Hematopoietic multipotent progenitor cell treated with erythropoietin and hydrocortisone succinate and interleukin-3 and kit ligand, for 6 days (in vitro differentiated cells): ENCODE measurements at regions not wholly inside any gene's neighbourhood (a gene's known extent, or its start where the extent isn't known, plus 50 kb on each side); places are given as distances from the start of the nearest gene placed in this dataset.

Source experiments
- DNase-seq: peaks from one replicate; pipeline ENCODE4 v3.0.0-alpha.2; 2015

DNA sequence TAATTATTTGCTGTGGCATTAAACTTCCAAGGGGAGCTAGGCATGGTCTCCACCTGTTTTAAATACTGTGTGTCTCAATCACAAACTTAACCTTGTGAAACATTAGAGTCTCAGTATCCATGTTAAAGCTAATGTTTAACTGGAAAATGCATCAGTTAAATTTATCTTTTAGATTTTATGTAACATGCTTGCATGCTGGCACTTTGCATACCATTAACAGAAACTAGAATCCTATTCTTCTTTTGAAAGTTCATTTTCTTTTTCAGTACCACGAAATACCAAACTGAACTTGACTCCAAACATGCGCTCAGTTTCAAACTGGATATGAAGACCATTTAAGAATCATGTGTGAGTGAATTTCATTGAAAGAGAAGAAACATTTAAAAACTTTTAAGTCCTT is 328.9 kb upstream of the SLC10A2 start:
- no peak for DNase-seq

DNA sequence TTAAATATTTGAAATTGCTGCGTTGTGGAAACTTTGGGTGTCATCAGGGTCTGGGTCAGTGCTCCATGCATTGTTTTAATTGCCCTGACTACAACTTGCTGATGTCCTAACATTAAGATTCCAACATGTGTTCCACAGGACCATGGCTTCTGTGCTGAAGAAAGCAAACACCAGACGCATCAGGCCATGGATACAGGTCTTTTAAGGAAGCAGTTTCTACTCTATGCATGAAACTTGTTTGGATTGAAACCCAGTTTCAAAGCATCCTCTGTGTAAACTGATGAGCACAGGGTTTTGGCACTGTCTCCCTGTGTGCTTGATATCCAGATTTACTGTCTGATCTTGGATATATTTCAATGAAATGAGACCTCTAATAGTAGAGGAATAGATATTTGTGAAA is 328.4 kb upstream of the SLC10A2 start:
- DNase-seq = no peak

DNA sequence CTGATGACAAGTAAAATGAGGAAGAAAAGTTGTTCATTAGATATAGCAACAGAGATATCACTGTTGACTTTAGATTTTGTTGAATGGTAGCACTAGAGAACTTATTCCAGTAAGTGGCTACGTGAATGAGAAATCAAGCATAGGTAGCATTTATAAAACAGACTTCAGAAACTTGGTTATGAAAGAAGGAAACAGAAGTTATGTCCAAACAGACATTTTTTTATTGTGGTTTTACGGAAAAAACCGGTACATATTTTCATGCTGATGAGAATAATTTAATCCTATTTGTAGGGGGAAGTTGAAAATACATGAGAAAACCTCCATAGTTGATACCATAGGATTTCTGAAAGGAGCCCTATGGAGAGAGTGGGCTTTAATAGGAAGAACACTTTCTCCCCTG is 325.7 kb upstream of the SLC10A2 start:
- no peak for DNase-seq

DNA sequence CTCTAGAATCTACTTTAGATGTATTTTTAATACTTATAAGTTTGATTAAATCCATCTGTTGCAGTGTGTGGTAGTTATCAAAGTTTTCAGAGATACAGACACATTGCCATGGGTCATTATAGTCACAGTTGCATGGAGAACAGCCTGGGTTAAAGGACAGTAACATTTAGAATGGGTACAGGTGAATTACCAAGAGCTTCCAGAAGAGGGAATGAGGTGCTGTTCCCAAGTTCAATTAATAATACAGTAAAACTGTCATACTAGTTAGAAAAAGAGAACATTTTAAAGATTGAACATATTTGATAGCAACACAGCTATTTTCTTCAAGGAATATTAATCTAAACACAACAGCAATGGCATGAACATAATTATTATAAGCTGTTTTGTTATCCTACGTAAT is 322.6 kb upstream of the SLC10A2 start:
- DNase-seq = no peak

DNA sequence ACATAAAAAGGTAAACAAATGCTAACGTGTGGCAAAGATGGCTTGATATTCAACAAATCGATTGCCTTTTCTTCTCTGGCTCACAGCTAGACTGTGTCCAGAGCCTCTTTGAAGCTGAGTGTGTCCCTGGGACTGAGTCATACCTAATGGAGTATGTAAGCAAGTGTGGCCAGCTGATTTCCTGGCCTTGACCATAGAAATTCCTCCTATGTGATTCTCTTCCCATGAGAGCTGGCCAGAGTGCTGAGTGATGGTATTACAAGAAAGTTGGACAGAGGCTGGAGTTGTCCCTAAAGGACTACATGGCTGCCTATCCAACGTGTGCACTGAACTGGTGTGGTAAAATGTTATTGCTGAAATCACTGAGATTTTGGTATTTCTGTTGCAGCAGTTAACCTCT is 320.1 kb upstream of the SLC10A2 start:
- DNase-seq = no peak

DNA sequence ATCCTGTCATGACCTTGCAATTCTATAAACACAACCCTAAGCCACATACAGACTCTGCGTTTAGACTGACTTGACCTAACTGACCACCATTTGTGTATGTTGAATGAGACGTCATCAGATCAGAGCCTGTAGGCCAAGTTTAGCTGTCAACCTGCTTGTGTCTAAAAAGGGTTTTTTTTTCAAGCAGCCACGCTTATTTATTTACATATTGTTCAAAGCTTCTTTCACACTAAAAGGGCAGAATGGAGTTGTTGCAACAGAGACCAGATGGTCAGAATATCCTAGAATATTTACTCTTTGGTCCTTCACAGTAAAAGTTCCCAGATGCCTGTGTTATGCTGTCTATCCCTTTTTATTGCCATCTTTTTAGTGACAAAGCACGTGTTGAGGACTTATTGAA is 307.7 kb upstream of the SLC10A2 start:
- no peak for DNase-seq

DNA sequence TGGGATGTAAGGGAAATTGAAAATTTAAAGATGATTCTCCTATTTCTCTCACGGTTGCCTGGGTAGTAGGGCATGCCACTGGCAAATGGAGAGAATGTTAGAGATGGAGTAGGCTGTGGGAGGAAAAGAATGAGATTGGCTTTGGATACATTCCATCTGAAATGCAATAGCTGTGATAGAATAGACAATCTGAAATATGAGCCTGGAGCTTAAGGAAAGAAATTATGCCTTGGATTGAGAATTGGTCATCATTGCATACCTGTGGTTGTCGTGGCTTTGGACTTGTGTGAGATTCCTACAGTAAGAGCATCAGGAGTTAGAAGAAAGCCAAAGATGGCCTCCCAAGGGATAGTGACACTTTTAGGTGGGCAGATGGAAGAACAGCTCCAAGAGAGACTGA is 305.1 kb upstream of the SLC10A2 start:
- DNase-seq = no peak

DNA sequence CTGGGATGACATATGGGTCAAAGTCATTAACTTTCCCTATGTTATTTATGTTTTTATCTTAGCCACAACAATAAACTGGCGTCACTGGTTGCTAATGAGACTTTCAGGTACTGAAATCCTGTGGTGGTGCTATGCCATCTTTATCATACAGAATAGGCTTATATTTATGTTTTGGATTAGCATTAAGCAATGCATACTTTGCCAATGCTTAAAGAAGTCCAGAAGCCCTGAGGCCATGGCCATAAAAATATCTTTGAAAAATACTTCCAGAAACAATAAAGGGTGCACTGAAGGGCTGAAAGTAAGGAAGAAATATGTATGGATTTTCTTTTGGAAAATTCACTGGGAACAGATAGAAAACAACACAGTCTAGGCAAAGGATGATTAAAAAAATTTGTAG is 304.6 kb upstream of the SLC10A2 start:
- no peak for DNase-seq

DNA sequence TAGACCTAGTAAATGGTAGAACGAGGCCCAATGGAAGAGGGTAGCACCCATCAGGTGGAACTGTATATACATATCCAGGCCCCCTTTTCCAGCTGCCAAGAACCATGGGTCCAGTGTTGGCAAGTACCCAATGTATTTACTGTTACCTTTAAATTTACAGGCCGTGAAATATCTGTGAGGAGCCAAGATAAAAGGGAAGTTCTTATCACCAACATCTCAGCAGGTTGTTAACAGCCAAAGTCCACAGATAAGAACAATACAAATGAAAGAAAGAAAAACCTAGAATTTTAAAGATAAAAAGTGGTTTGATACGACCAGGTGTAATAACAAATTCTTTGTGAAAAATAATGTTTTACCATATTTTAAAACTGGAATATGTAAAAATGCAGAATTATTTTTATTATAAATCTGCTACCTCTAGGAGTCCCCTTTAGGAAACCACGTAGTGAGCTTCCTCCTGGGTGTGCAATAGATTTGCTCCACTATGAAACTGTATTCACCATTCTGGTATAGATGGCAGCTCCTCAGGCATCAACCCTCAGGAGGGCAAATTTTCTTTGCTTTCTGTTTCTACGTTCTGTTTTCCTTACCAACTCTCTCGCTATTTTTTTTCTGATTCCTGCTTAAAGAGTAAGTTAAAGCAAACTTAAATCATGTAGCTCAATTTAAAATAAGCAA is 292.2 kb upstream of the SLC10A2 start:
- DNase-seq = no peak

DNA sequence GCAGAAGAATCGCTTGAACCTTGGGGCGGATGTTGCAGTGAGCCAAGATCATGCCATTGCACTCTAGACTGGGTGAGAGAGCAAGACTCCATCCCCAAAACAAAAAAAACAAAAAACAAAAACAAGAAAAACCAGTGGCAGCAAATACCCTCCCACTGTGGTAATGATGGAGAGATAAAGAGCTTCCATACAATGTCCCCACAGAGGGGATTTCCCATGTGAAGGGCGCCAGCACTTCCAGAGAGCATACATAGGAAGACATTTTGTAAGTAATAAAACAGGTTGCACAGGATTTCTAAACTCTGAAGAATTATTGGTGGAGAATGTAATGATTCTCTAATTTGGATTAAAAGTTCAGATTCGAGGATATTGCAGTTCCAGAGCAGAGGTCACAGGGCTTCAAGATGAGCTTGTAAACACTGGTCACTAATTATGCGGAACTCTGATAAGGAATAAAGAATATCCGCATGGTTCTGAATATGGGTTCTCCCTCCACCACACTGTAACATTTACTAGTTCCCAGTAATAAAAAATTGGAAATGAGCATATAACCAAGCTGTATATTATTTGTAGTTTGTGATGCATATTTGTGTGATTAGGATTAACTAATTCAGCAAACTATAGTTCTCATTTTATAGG is 290.1 kb upstream of the SLC10A2 start:
- no peak for DNase-seq

DNA sequence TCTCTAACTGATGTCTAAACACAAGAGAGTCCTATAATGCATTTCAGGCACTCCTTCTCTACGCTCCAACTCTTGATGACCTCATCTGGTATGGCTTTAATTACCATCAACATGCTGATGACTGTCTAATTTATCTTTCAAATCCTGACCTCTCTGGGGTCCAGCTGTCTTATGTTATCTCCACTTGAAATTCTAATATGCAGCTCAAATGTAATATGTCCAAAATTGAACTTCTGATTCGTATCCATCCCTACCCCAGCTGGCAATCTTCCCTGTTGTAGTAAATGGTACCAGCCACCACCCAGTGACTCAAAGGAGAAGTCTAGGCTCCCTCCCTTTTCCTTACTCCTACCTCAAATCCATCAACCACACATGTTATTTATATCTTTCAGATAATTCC is 288.0 kb upstream of the SLC10A2 start:
- DNase-seq = no peak

DNA sequence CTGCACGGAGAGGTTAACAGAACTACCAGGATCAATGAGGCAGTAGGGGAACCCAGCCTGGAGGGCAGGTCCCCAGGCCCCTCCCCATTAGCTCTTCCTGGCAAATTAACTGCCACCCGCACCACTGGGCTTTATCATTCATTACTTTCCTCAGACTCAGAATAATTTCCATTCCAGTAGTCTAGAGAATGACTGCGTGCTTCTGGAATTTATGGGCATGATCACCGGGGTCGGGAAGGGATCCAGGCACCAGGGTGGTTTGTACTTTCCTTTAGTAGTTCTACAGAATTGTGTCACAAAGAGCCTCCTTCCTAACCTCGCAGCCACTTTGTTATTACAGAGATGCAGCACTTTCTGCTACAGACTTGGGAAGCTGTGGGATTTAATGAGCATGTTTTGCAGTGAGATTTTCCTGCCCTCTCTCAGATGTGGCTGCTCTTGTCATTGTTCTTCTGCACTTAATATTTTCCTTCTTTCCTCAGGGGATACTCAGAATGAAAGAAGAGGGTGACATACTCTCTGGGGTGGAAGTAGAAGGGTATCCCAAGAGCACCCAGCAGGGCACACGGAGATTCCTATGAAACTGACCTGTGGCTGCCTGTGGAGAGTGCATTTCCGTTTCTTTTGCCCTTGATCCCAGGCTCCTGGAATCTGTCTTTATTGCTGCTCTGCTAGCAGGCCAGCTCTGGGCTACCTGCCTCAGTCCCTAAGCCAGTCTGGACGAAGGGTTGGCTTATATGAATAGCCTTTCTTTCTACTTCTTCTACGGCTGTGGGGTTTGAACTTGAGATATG is 285.0 kb upstream of the SLC10A2 start:
- DNase-seq = no peak

DNA sequence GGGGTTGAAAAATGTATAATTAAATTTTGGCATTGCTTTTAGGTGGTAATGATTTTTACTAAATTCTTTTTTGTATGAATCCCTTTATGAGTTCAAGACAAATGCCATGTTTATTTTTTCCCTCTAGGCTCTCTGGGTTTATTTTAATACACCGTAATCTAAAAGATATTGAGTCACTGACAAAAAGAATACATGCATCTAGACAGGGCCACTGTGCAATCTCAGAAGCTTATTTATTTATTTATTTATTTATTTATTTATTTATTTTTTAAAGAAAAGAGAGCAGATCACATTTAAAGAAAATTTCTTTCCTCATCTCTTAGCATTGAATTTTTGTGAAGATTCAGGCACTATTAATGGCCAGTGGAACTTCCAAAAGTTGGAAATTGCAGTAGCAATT is 283.9 kb upstream of the SLC10A2 start:
- no peak for DNase-seq

DNA sequence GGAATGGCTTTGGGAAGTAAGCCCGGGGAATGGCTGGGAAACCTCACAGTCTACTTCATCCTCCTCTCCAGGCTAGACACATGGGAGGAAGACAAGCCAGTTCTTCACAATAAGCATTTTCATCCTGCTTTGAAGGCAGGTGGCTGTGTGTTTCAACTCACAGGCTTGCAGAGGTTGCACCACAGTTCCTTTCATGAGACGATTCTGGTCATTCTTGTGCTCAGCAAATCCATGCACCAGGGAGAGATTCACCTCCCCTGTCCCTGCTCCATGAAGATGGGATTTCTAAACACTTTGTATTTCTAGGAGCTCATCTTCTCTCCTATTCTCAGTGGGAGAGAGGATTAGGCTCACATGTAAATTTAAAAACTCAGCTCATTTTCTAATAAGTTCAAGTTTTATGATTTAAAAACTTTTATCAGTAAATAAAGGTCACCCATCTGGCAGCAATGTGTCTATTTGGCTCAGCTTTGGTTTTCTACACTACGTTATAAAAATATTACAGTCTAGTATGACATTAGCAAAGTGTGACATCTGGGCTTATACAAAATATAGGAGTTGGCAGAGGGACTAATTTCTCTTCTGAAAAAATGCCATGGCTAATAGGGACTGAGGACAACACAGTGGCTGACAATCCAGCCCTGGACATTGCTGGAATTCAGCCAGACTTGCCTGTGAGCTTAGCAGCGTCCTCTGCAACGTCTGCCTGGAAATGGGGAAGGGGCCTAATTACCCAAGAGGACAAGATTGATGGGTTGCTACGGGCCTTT is 283.2 kb upstream of the SLC10A2 start:
- no peak for DNase-seq

DNA sequence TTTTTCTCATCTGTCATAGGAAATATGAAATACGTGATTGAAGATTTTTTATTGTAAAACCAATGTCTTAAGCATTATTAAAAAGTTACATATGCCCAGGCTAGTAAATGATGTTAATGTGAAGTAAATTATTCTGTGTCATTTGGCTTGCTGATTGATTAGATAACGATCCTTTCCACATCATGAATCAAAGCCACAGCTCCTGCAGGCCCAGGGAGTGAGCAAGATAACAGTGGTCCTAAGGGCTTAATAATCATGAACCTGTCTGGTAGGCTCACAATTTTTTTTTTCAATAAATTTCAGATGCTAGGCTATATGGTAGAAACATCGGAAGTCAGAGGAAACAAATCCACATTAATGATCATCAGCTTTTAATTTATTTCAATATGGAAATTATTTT is 269.0 kb upstream of the SLC10A2 start:
- no peak for DNase-seq

DNA sequence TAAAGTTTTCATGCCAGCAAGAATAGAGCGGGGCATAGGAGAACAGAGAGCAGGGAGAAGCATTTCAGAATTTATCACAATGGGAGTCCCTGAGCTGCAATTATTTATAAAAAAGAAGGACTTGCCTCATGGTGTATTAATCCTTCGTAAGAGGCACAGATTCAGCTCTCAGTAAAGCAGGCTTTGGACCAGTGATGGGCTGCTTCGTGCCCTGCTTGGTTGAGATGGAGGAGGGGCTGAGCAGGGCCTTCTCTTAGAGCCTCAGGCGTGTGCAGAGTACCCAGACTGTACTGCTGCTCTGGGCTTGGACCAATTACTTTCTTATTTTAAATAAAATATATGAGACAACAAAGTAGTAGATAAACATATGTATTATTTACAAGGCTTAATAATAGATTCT is 265.7 kb upstream of the SLC10A2 start:
- no peak for DNase-seq

DNA sequence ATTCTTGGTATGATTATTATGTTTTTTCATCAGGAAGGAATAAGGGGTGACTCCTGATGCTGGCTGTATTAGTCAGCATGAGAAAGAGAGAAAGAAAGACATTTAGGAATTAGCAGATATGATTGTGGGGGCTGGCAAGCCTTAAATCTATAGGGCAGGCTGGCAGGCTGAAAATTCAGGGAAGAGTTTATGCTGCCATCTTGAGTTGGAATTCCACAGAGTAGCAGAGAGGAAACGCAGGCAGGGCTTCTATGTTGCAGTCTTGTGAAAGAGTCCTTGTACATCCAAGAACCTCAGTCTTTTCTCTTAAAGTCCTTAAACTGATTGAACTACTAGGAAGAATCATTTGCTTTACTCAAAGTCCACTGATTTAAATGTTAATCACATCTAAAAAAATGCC is 262.7 kb upstream of the SLC10A2 start:
- DNase-seq = no peak

DNA sequence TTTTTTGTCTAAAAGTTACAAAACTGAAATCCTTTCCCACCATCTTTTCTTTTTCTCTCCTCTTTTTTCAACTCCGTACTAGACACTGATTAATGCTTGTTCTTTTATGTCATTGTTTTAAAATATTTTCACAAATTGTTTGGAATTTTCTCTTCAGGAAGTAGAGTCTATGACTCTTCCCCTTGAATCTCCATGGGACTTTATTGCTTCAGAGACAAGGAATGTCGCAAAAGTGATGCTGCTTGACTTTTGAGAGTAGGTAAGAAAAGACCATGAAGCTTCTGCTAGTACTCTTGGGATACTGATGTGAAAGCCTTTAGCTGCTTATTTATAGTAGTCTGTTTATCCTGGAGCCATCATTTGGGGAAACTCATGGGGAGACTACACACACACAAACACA is 260.1 kb upstream of the SLC10A2 start:
- no peak for DNase-seq

DNA sequence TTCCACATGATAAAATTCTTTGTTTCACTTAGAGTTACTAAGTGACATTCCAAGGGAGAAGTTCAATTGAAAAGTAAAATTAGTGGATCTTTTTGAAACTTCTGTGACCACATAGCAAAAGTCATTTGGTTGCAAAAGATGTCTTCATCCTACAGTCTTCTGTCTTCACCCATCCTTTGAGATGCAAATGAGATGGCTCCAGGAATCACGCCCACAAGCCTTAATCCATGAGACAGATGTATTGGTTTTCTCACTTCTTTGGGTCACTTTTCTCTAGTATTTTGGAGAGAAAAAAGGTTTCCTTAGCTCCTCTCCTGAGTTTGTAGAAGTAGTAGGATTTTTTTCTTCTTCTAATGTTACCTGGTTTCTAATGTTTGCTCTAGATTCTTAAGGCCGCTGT is 259.5 kb upstream of the SLC10A2 start:
- DNase-seq = no peak

DNA sequence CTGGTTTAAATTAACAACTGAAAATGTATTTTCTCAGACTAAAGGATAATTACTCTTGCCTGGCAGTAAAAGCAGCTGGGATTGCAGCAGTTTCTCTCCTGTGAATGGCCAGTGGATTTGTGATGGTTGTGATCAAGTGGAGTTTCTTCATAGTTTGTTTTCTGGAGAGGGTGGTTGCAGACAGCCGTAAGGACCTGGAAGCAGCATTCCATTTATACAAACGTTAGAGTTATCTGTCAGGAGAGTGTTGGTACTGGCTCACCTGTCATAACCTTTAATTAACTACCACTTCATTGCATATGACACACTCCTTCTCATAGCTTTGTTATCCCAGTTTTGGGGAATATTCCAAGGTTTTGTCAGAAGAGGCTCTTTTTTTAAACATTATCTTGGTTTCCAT is 258.4 kb upstream of the SLC10A2 start:
- DNase-seq = no peak

DNA sequence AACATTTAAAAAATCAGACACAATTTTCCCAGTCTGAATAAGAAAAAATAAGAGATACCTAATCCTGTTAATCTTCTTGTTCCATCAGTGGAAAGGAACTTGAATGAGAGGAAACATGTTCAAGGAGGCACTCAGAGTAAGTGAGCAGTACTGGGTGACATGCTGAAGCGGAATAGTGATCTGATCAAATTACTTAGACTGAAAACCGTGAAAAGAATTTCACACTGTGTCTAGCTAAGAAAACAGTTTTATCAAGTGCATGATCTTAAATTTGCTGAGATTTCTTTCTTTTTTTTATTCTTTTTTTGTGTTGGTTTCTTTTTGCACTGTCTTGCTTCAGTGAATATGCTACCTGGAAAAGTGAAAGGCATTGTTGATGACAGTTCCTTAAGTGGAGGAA is 249.5 kb upstream of the SLC10A2 start:
- DNase-seq = no peak

DNA sequence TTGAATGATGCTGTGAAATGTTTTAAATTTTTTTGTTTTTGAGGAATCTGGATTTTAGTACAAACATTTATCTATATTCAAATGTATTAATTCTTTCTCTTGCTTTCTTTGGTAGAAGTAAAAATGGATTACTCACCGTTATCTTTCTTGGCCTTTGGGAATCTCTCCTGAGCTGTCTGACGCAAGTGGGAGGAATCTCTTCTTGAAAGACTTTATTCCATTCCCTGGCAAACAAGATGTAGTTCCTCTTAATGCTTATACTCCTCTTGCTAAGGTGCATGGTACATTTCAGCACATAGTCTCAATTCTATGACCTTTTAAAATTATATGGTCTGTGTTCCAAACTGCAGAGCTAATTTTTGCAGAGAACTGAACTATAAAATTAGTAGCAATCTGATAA is 246.2 kb upstream of the SLC10A2 start:
- no peak for DNase-seq

DNA sequence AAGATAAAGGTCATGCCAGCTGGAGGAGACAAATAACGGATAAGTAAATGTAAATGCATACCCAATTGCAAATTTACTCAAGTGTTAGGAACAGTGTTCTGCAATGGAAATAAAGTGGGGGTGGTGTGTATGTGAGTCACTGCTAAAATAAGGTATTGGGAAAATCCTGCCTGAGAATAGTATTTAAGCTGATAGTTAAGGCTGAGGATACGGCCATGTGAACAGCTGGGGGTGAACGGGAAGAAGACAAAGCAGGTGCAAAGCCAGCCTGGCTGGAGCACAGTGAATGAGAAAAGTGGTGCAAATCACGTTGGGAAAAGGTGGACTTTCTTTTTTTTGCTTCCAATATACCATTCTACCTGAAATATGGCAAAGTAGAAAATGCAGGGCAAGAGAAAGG is 242.4 kb upstream of the SLC10A2 start:
- no peak for DNase-seq

DNA sequence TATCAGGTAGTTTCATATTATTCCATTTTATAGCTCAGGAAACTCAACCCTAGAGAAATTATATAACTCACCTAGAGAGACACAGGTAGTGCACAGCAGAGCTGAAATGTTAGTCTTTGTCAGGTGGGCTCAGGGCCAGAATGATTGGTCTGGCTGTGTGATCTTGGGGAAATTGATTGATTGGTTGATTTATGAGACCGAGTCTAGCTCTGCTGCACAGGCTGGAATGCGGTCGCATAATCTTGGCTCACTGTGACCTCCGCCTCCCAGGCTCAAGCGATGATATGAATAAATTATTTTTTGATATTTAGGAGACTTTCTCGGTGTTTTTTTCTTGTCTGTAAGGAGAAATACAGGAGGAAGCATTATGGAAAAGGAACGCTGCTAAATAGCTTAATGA is 239.9 kb upstream of the SLC10A2 start:
- no peak for DNase-seq
